Heart left ventricle (tissue), 13 donors: ENCODE measurements at regions not wholly inside any gene's neighbourhood (a gene's known extent, or its start where the extent isn't known, plus 50 kb on each side); places are given as distances from the start of the nearest gene placed in this dataset.

Experiments
- CTCF ChIP-seq, 12 donors: fragments of 200-600 bp; sonication (generic) in 4 of 12; IDR thresholded peaks; one replicate each; pipeline versions ENCODE4 v1.5.0 to v1.8.0; 2018 to 2022; ENCODE audit warnings: antibody characterized with exemption in 12 of 12, mild to moderate bottlenecking in 5 of 12
- POLR2A ChIP-seq, 2 donors: fragments of 450-650 bp; IDR thresholded peaks; one replicate each; pipeline ENCODE4 v1.6.1; 2017; ENCODE audit warnings: antibody characterized with exemption in 2 of 2, mild to moderate bottlenecking in 2 of 2, moderate library complexity in 2 of 2
- donor health status: ischemic (EF 13 %, LVEDD 7.1; RV severe dilation, severe dysfunction).
- donor health status: DM: no; HTN: yes; CAD: no.
- donor health status: DM: no; HTN: no; CAD: no.
- donor health status: ischemic (EF 25% LVEDD 6.9; RV normal size, moderate dysfunction).
- donor health status: ischemic (EF 25% LVEDD 5.7; RV mildly dilated, moderate dysfunction).
- donor health status: ischemic (EF 35%, LVEDD 5.7; RV mildly dilated, moderate dysfunction).
- donor health status: nonischemic (EF 11% LVEDD 7.7; RV severe dilation, severe dysfunction).
- donor health status: DM: yes; HTN: yes; CAD: no.
- donor health status: PGD.
- donor health status: ischemic (EF 29% LVEDD 5.4; RV normal size, mild dysfunction).
- donor health status: nonischemic (EF 23%, LVEDD 6.1; RV moderate dilation, normal function).

GRCh38 chr15:95884276-95884675 is 446.2 kb upstream of the NR2F2 start:
- TF ChIP-seq POLR2A (IDR thresholded peaks at IDR 0.05) (no peak), CTCF (IDR thresholded peaks at IDR 0.05) (no peak)
